GM23338 (cell line): ENCODE measurements at regions not wholly inside any gene's neighbourhood (a gene's known extent, or its start where the extent isn't known, plus 50 kb on each side); places are given as distances from the start of the nearest gene placed in this dataset.
A peak's percentile ranks its signal among the peaks of the same experiment; 100 is the strongest.

ENCODE experiments used
- ATAC-seq: fragments of 200-7000 bp; cut with Tn5 transposase; 3 replicates; pipeline ENCODE4 v1.9.1; 2020
- DNase-seq: peaks from one replicate; pipeline ENCODE4 v3.0.0-alpha.2; 2015; ENCODE audit warnings: low spot score
- H2AFZ ChIP-seq: fragments of 200-600 bp; sonication (generic); 2 replicates; pipeline ENCODE4 v1.8.0; 2016; ENCODE audit warnings: antibody characterized with exemption, mild to moderate bottlenecking, moderate library complexity
- H3F3A ChIP-seq: fragments of 200-600 bp; sonication (generic); replicated peaks from 2 replicates; pipeline ENCODE4 v1.8.0; 2017; ENCODE audit warnings: antibody characterized with exemption, mixed run types, low read depth
- H3K27ac ChIP-seq: fragments of 200-600 bp; sonication (generic); 2 replicates; pipeline ENCODE4 v1.6.1; 2016; ENCODE audit warnings: low read depth
- H3K27me3 ChIP-seq: fragments of 200-600 bp; sonication (generic); 2 replicates; pipeline ENCODE4 v1.8.0; 2016; ENCODE audit warnings: mild to moderate bottlenecking, mixed run types, moderate library complexity; ENCODE audit not compliant: insufficient read depth
- H3K36me3 ChIP-seq: fragments of 200-600 bp; sonication (generic); 2 replicates; pipeline ENCODE4 v1.8.0; 2016; ENCODE audit warnings: mild to moderate bottlenecking; ENCODE audit not compliant: insufficient read depth
- H3K4me1 ChIP-seq: fragments of 200-600 bp; sonication (generic); 2 replicates; pipeline ENCODE4 v1.8.0; 2016; ENCODE audit warnings: mild to moderate bottlenecking, moderate library complexity; ENCODE audit not compliant: insufficient read depth
- H3K4me2 ChIP-seq: fragments of 200-600 bp; sonication (generic); 2 replicates; pipeline ENCODE4 v1.7.1; 2017; ENCODE audit warnings: mixed run types
- H3K4me3 ChIP-seq: fragments of 200-600 bp; sonication (generic); 2 replicates; pipeline ENCODE4 v1.6.1; 2016; ENCODE audit warnings: mixed run types
- H3K79me2 ChIP-seq: fragments of 200-600 bp; sonication (generic); replicated peaks from 2 replicates; pipeline ENCODE4 v1.8.0; 2017; ENCODE audit warnings: mild to moderate bottlenecking; ENCODE audit not compliant: insufficient read depth
- H3K9me2 ChIP-seq: fragments of 200-600 bp; sonication (generic); 2 replicates; pipeline ENCODE4 v1.8.0; 2017; ENCODE audit not compliant: insufficient read depth
- H4K20me1 ChIP-seq: fragments of 200-600 bp; sonication (generic); replicated peaks from 2 replicates; pipeline ENCODE4 v1.8.0; 2017; ENCODE audit warnings: mild to moderate bottlenecking; ENCODE audit not compliant: insufficient read depth
- H3K27ac Mint-ChIP-seq: 2 replicates; pipeline ENCODE4 v1.8.0; 2020; ENCODE audit warnings: inconsistent platforms, mild to moderate bottlenecking, moderate library complexity, mixed read lengths
- H3K27me3 Mint-ChIP-seq: 3 replicates; pipeline ENCODE4 v1.8.0; 2022; ENCODE audit warnings: low read depth, mild to moderate bottlenecking, moderate library complexity, mixed read lengths, inconsistent platforms; ENCODE audit not compliant: insufficient read depth, poor library complexity
- H3K36me3 Mint-ChIP-seq: 3 replicates; pipeline ENCODE4 v1.8.0; 2021; ENCODE audit warnings: low read depth, mild to moderate bottlenecking, inconsistent platforms, moderate library complexity, mixed read lengths
- H3K4me1 Mint-ChIP-seq: 3 replicates; pipeline ENCODE4 v1.8.0; 2020; ENCODE audit warnings: mild to moderate bottlenecking, inconsistent platforms, mixed read lengths
- H3K4me3 Mint-ChIP-seq: 3 replicates; pipeline ENCODE4 v1.8.0; 2021; ENCODE audit warnings: moderate library complexity, mild to moderate bottlenecking, inconsistent platforms, mixed read lengths
- H3K9me3 Mint-ChIP-seq: 3 replicates; pipeline ENCODE4 v1.8.0; 2020; ENCODE audit warnings: moderate library complexity, mild to moderate bottlenecking, inconsistent platforms, mixed read lengths
- JUNB ChIP-seq: IDR thresholded peaks from one replicate; pipeline ENCODE4 v1.6.1; 2016; ENCODE audit warnings: antibody characterized with exemption; ENCODE audit not compliant: unreplicated experiment
- NANOG ChIP-seq: IDR thresholded peaks from 2 replicates; pipeline ENCODE4 v1.6.1; 2016; ENCODE audit warnings: antibody characterized with exemption, borderline replicate concordance
- REST ChIP-seq: IDR thresholded peaks from one replicate; pipeline ENCODE4 v1.6.1; 2018; ENCODE audit warnings: antibody characterized with exemption; ENCODE audit not compliant: unreplicated experiment
- STAT1 ChIP-seq: IDR thresholded peaks from one replicate; pipeline ENCODE4 v1.6.1; 2016; ENCODE audit warnings: antibody characterized with exemption; ENCODE audit not compliant: unreplicated experiment
- ZNF462 ChIP-seq: fragments of 250-450 bp; sonication (Bioruptor Pico); IDR thresholded peaks from 2 replicates; pipeline ENCODE4 v1.5.0; 2020; ENCODE audit warnings: mild to moderate bottlenecking, moderate library complexity

- Mint-ChIP-seq H3K9me3 (no peaks in the 10 kb centered on the region), H3K27me3 (no peaks in the 10 kb centered on the region), H3K27ac (no peak overlapping the region), H3K4me3 (no peak overlapping the region), H3K4me1 (no peaks in the 10 kb centered on the region; the same call in 2 of the 3 replicates), H3K36me3 (no peaks in the 10 kb centered on the region)
- H3K4me1 ChIP-seq = no peaks in the 10 kb centered on the region
- no peaks in the 10 kb centered on the region for H4K20me1 ChIP-seq
- H3K27ac ChIP-seq = no peak overlapping the region
- no peak for TF ChIP-seq NANOG
- no peak overlapping the region for H3K4me3 ChIP-seq
- no peaks in the 10 kb centered on the region for H3K27me3 ChIP-seq
- no peak overlapping the region for H3K4me2 ChIP-seq
- DNase-seq (no peak), ATAC-seq (no peak)
- no peaks in the 10 kb centered on the region for H3K79me2 ChIP-seq
- no peak overlapping the region for H2AFZ ChIP-seq
- H3K9me2 ChIP-seq = no peaks in the 10 kb centered on the region
- no peaks in the 10 kb centered on the region for H3F3A ChIP-seq
- no peaks in the 10 kb centered on the region for H3K36me3 ChIP-seq
Measured at GRCh38 chr11:90661233-90661632, 438.4 kb upstream of the CHORDC1 start.

GRCh38 chr11:90656171-90656570 lies 433.3 kb upstream of the CHORDC1 start:
- H3K9me3 Mint-ChIP-seq = no peaks in the 10 kb centered on the region
- H3K4me3 Mint-ChIP-seq = no peak overlapping the region
- no peak overlapping the region for H3K27ac Mint-ChIP-seq
- Histone ChIP-seq H3K4me2 (no peak overlapping the region), H3K4me3 (no peak overlapping the region), H3K79me2 (no peaks in the 10 kb centered on the region), H3K4me1 (no peaks in the 10 kb centered on the region), H3K27ac (no peak overlapping the region), H3K36me3 (no peaks in the 10 kb centered on the region), H3K9me2 (no peaks in the 10 kb centered on the region; the same call in 1 of the 2 replicates), H2AFZ (no peak overlapping the region), H3K27me3 (no peaks in the 10 kb centered on the region), H4K20me1 (no peaks in the 10 kb centered on the region), H3F3A (no peaks in the 10 kb centered on the region)
- ATAC-seq = peak; percentile 63
- no peaks in the 10 kb centered on the region for H3K36me3 Mint-ChIP-seq
- no peak for TF ChIP-seq REST
- TF ChIP-seq STAT1 = no peak
- TF ChIP-seq ZNF462 (CRISPR knock-in tag) = peak; percentile 71; the same call in 1 of the 2 replicates
- TF ChIP-seq JUNB = no peak
- no peaks in the 10 kb centered on the region for H3K27me3 Mint-ChIP-seq
- no peaks in the 10 kb centered on the region; the same call in 2 of the 3 replicates for H3K4me1 Mint-ChIP-seq
- DNase-seq = peak; percentile 20
